Ovary (tissue), 3 donors: ENCODE measurements at regions not wholly inside any gene's neighbourhood (a gene's known extent, or its start where the extent isn't known, plus 50 kb on each side); places are given as distances from the start of the nearest gene placed in this dataset.

Source experiments
- CTCF ChIP-seq, 3 donors: fragments of 450-650 bp in 2 of 3; fragments of 200-600 bp in 1 of 3; IDR thresholded peaks; one replicate each; pipeline versions ENCODE4 v1.5.1 to v1.8.0; 2016 to 2022; ENCODE audit warnings: antibody characterized with exemption in 3 of 3, mild to moderate bottlenecking in 1 of 3
- EP300 ChIP-seq: sonication (generic); formaldehyde crosslinking; IDR thresholded peaks from one replicate; pipeline ENCODE4 v1.6.1; 2017; ENCODE audit warnings: antibody characterized with exemption
- POLR2A ChIP-seq: fragments of 450-650 bp; IDR thresholded peaks from one replicate; pipeline ENCODE4 v1.6.1; 2017; ENCODE audit warnings: antibody characterized with exemption, mild to moderate bottlenecking, moderate library complexity
- donor health status: DM: no; HTN: no; CAD: no.

DNA sequence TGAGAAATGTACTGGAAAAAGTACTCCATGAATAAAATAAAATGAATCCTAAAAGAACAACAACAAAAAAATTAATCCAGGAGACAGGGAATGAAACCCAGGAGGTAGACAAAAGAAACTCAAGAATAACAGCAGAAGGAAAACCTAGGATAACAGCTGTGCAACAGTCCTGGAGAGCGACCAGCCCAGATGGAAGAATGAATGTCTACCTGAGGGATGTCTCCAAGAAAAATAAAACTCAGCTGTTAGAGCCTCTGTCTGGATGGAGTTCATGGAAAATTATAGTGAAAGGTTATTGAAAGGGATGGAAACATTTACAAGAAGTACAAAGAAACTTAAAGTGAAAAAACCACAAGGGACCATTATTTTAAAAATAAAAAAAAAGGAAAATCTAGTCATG, 135.8 kb upstream of the CA10 start:
- TF ChIP-seq CTCF (IDR thresholded peaks at IDR 0.05): no peak
- no peak for TF ChIP-seq POLR2A
- no peak for TF ChIP-seq EP300
